ENCODE measurements at regions not wholly inside any gene's neighbourhood (a gene's known extent, or its start where the extent isn't known, plus 50 kb on each side); places are given as distances from the start of the nearest gene placed in this dataset.
A peak's percentile ranks its signal among the peaks of the same experiment; 100 is the strongest.

GRCh38 chr15:70440416-70441138 lies 322.8 kb downstream of the UACA start:
- DNase-seq, result no peak

GRCh38 chr15:70439880-70440279 lies 323.5 kb downstream of the UACA start:
- DNase-seq, result no peak

- no peak for DNase-seq
These were observed 324.0 kb downstream of the UACA start for GRCh38 chr15:70439304-70439877.

- no peak for DNase-seq
These were observed 324.6 kb downstream of the UACA start for GRCh38 chr15:70438776-70439175.

- DNase-seq, result no peak
These were observed 325.4 kb downstream of the UACA start for GRCh38 chr15:70437882-70438451.

- DNase-seq, result no peak
These were observed 326.3 kb downstream of the UACA start for GRCh38 chr15:70437089-70437488.

GRCh38 chr15:70436428-70436827 lies 326.9 kb downstream of the UACA start:
- DNase-seq, result no peak

- no peak for DNase-seq
These were observed 327.5 kb downstream of the UACA start for GRCh38 chr15:70435872-70436271.

- DNase-seq, result no peak
These were observed 328.0 kb downstream of the UACA start for GRCh38 chr15:70435369-70435768.

- DNase-seq, result no peak
These were observed 329.6 kb downstream of the UACA start for GRCh38 chr15:70433586-70434324.

- no peak for DNase-seq
These were observed 330.3 kb downstream of the UACA start for GRCh38 chr15:70432924-70433495.

- DNase-seq, result no peak
These were observed 331.5 kb downstream of the UACA start for GRCh38 chr15:70431854-70432253.

GRCh38 chr15:70430069-70430468 lies 332.4 kb upstream of the TLE3 start:
- DNase-seq, result no peak

GRCh38 chr15:70429056-70429722 lies 331.5 kb upstream of the TLE3 start:
- no peak for DNase-seq

GRCh38 chr15:70428211-70428822 lies 330.6 kb upstream of the TLE3 start:
- no peak for DNase-seq

GRCh38 chr15:70427167-70428120 lies 329.7 kb upstream of the TLE3 start:
- no peak for DNase-seq

- DNase-seq, result no peak
These were observed 328.5 kb upstream of the TLE3 start for GRCh38 chr15:70426096-70426821.

- DNase-seq, result peak in 1 of 5 donors; percentile 10
These were observed 327.3 kb upstream of the TLE3 start for GRCh38 chr15:70424937-70425411.

- DNase-seq, result no peak
These were observed 325.6 kb upstream of the TLE3 start for GRCh38 chr15:70423267-70423666.

- DNase-seq, result no peak
These were observed 324.6 kb upstream of the TLE3 start for GRCh38 chr15:70422342-70422741.
